Activated CD8-positive, alpha-beta T cell treated with anti-CD3 and anti-CD28 coated beads for 36 hours (primary cell): ENCODE measurements at regions not wholly inside any gene's neighbourhood (a gene's known extent, or its start where the extent isn't known, plus 50 kb on each side); places are given as distances from the start of the nearest gene placed in this dataset.

Source experiments
- ATAC-seq: fragments of 200-7000 bp; cut with Tn5 transposase; one replicate; pipeline ENCODE4 v1.10.0; 2021; ENCODE audit warnings: mild to moderate bottlenecking, moderate library complexity
- CTCF ChIA-PET: fragments of 350-600 bp; sonication (Branson Sonifier 250); formaldehyde crosslinking; loops from one replicate; lab custom pipeline; 2021; ENCODE audit warnings: antibody characterized with exemption; lab: Charles Lee
- POLR2A ChIA-PET: fragments of 350-600 bp; sonication (Branson Sonifier 250); formaldehyde crosslinking; loops from one replicate; lab custom pipeline; 2021; ENCODE audit warnings: antibody characterized with exemption; lab: Charles Lee
- DNase-seq: peaks from one replicate; pipeline ENCODE4 v3.0.0-alpha.2; 2020
- H3K27ac Mint-ChIP-seq: one replicate; pipeline ENCODE4 v1.8.0; 2021; ENCODE audit warnings: mild to moderate bottlenecking, mixed read lengths
- H3K27me3 Mint-ChIP-seq: one replicate; pipeline ENCODE4 v1.8.0; 2021; ENCODE audit warnings: mixed read lengths
- H3K36me3 Mint-ChIP-seq: one replicate; pipeline ENCODE4 v1.8.0; 2021; ENCODE audit warnings: low read depth, mixed read lengths
- H3K4me1 Mint-ChIP-seq: one replicate; pipeline ENCODE4 v1.8.0; 2021; ENCODE audit warnings: low read depth, mixed read lengths
- H3K4me3 Mint-ChIP-seq: one replicate; pipeline ENCODE4 v1.8.0; 2021; ENCODE audit warnings: mild to moderate bottlenecking, moderate library complexity, mixed read lengths
- H3K9me3 Mint-ChIP-seq: one replicate; pipeline ENCODE4 v1.8.0; 2021; ENCODE audit warnings: mixed read lengths
- intact Hi-C: fragments of 100-400 bp; cut with micrococcal nuclease; formaldehyde crosslinking; loops from one replicate; pipeline ENCODE4 v1.10.0; 2022
- TF ChIP-seq, protein P1 (sequence below): fragments of 200-600 bp; IDR thresholded peaks from one replicate; pipeline ENCODE4 v1.8.0; 2022; ENCODE audit warnings: antibody characterized with exemption, mild to moderate bottlenecking

DNA sequence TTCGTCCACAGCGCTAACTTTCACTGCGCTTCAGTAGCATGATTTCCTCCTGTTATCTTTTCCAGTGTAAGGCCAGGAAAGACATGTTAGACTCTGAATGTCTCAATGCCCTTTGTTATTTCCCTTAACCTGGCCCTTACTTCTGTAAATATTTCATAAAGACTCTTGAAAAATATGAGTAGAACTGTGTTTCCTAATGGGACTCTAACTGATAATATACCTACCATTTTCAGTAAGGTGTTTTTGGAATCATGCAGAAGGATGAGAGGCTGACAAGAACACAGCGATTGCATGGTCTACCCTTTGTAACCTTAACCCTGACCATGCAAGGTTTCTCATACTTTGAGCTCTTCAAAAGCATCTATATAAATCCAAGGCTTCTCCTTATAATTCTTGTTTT, 550.1 kb downstream of the SLITRK6 start:
- TF ChIP-seq, protein P1, sequence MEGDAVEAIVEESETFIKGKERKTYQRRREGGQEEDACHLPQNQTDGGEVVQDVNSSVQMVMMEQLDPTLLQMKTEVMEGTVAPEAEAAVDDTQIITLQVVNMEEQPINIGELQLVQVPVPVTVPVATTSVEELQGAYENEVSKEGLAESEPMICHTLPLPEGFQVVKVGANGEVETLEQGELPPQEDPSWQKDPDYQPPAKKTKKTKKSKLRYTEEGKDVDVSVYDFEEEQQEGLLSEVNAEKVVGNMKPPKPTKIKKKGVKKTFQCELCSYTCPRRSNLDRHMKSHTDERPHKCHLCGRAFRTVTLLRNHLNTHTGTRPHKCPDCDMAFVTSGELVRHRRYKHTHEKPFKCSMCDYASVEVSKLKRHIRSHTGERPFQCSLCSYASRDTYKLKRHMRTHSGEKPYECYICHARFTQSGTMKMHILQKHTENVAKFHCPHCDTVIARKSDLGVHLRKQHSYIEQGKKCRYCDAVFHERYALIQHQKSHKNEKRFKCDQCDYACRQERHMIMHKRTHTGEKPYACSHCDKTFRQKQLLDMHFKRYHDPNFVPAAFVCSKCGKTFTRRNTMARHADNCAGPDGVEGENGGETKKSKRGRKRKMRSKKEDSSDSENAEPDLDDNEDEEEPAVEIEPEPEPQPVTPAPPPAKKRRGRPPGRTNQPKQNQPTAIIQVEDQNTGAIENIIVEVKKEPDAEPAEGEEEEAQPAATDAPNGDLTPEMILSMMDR = no peak
- no peaks in the 10 kb centered on the region for H3K4me1 Mint-ChIP-seq
- H3K9me3 Mint-ChIP-seq = peaks cover 4% of the 10 kb centered on the region
- H3K27ac Mint-ChIP-seq = no peak overlapping the region
- DNase-seq (no peak), ATAC-seq (no peak)
- no peak overlapping the region for H3K4me3 Mint-ChIP-seq
- H3K27me3 Mint-ChIP-seq = no peaks in the 10 kb centered on the region
- ChIA-PET POLR2A (no interaction called here), CTCF (interaction anchor here (1.3 kb wide), 1 partner anchor 17 kb away, joined by 3 read pairs; no protein-coding TSS in a partner anchor)
- intact Hi-C loops = no loop called here
- H3K36me3 Mint-ChIP-seq = no peaks in the 10 kb centered on the region

- H3K27ac Mint-ChIP-seq = no peak overlapping the region
Measured at GRCh38 chr13:85247780-85248179, 551.4 kb downstream of the SLITRK6 start.

DNA sequence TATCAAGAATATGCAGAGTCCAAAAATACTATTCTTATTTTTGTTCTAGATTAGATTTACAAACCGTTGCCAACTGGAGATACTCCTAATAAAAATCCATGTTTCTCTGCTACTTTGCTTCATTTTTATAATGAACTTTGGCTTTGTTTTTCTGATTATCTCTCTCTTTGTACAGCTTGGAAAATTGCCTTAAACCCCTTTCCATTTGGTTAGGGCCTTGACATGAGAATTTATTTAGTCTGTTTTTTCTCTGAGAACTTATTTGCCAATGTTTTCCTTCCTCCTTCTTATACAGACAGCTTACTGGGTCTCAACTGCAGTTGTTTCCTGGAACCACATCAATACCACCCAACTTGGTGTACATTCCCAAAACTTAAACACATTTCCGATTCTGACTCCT, 555.4 kb downstream of the SLITRK6 start:
- H3K4me1 Mint-ChIP-seq = no peaks in the 10 kb centered on the region

More at GRCh38 chr13:85247780-85248179, 551.4 kb downstream of the SLITRK6 start:
- ChIA-PET CTCF (no interaction called here), POLR2A (no interaction called here)
- Mint-ChIP-seq H3K4me3 (no peak overlapping the region), H3K36me3 (no peaks in the 10 kb centered on the region), H3K27me3 (no peaks in the 10 kb centered on the region), H3K4me1 (no peaks in the 10 kb centered on the region), H3K9me3 (peaks cover 4% of the 10 kb centered on the region)
- DNase-seq (no peak), ATAC-seq (no peak)
- TF ChIP-seq, protein P1 = no peak
- intact Hi-C loops = no loop called here

GRCh38 chr13:85241060-85241459, 558.2 kb downstream of the SLITRK6 start:
- no peak overlapping the region for H3K4me3 Mint-ChIP-seq
- H3K27me3 Mint-ChIP-seq = no peaks in the 10 kb centered on the region
- H3K36me3 Mint-ChIP-seq = no peaks in the 10 kb centered on the region
- intact Hi-C loops = no loop called here
- H3K27ac Mint-ChIP-seq = no peak overlapping the region
- DNase-seq (no peak), ATAC-seq (no peak)
- no peaks in the 10 kb centered on the region for H3K4me1 Mint-ChIP-seq
- ChIA-PET CTCF (no interaction called here), POLR2A (no interaction called here)
- TF ChIP-seq, protein P1 = no peak
- no peaks in the 10 kb centered on the region for H3K9me3 Mint-ChIP-seq

More for the DNA sequence above, 555.4 kb downstream of the SLITRK6 start:
- DNase-seq (no peak), ATAC-seq (no peak)
- TF ChIP-seq, protein P1 = no peak
- H3K36me3 Mint-ChIP-seq = no peaks in the 10 kb centered on the region
- no peak overlapping the region for H3K4me3 Mint-ChIP-seq
- intact Hi-C loops = no loop called here
- CTCF ChIA-PET = no interaction called here
- no peak overlapping the region for H3K27ac Mint-ChIP-seq
- POLR2A ChIA-PET = no interaction called here
- no peaks in the 10 kb centered on the region for H3K27me3 Mint-ChIP-seq
- peaks cover 1% of the 10 kb centered on the region for H3K9me3 Mint-ChIP-seq

- no peak for DNase-seq
- intact Hi-C loops = no loop called here
- ChIA-PET POLR2A (no interaction called here), CTCF (no interaction called here)
- Mint-ChIP-seq H3K4me3 (no peak overlapping the region), H3K9me3 (no peaks in the 10 kb centered on the region), H3K36me3 (no peaks in the 10 kb centered on the region), H3K27me3 (no peaks in the 10 kb centered on the region), H3K4me1 (no peaks in the 10 kb centered on the region), H3K27ac (no peak overlapping the region)
- ATAC-seq = no peak
- TF ChIP-seq, protein P1 = no peak
Measured at GRCh38 chr13:85236413-85236812, 562.8 kb downstream of the SLITRK6 start.
